HG03520 (cell line): ENCODE measurements at regions not wholly inside any gene's neighbourhood (a gene's known extent, or its start where the extent isn't known, plus 50 kb on each side); places are given as distances from the start of the nearest gene placed in this dataset.

Source experiments
- ATAC-seq: cut with Tn5 transposase; IDR thresholded peaks from one replicate; pipeline ENCODE4 v1.9.1; 2021; ENCODE audit warnings: mild to moderate bottlenecking, moderate library complexity; ENCODE audit not compliant: unreplicated experiment

DNA sequence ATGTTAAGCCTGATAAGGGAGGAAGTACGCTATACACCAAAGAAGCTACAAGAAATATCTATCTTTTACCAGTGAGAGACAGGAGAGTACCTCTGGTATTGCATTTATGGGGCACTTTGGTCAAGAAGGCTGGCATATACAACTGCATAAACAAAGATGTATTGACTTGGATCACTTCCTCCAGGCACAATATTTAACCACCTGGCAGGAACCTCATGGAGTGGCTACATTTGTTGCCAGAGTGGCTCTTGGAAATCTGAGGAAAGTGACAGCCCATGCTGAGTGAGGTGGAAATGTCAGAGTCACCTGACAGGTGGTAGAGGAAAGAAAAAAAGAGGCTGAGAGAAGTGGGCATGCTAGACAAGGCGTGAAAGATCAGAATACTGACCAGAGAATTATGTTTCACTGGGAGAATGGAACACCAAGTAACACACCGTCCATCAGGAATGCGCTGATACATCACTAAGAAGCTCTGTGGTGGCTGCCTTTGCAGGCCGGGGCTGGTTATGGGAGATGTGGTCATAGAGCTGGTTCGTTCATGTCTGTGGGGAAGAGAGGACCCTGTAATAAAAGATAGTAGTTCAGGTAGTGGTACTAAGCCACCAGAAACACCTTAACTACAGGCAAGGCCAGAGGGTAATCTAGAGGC, 61.4 kb upstream of the UFL1 start:
- ATAC-seq = no peak

DNA sequence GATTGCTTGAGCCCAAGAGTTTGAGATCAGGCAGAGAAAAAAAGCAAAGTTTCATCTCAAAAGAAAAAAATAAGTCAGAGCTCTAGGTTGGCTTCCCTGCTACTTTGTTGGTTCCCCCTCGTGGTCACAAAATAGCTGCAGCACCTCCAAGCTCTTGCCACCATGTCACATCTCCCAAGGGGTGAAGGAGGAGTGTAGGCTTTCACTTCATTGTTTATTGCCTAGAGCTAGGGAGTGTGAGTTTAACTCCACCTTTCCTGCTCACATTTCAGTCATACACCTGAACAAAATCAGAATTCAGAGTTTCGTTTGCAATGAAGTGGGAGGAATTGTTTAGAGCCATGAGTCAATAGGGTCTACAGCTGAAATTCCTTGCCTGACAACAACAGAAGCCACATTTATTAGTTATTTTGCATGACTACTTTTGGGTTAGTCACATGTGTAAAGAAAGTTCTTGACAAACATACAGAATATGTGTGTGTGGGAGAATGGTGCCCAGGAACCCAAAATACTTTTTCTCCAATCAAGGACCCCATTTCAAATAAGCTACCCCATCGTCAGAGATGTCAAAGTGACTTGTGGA, 56.2 kb upstream of the UFL1 start:
- peak; percentile 33 for ATAC-seq

DNA sequence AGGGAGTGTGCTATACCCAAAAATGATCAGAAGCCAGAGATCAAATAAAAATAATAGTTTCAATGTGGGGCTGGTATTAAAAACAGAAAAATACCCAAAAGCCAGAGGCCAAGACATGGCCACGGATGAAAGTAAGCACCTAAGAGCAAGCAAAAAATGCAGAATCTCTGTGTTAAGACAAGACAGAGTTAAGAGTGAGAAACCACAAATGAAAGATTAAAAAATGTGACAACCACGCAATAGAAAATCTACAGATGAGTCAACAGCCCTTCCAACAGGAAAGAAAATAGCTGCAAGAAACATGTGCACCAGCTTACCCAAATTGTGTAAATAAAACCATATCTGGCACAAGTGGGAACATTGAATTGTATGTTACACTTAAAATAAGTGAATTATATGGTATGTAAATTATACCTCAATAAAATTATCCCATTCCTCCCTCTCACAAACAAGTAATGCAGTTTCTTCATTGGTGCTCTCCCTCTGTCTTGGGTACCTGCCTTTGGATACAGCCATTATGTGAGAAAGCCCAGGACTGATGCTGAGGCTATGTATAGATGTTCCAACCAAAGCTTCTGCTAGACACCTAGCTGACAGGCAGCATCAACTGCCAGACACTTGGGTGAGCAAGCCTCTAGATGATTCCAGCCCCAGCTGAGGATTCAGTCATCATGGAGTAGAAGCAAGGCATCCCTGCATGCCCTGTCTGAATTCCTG, 55.3 kb upstream of the UFL1 start:
- ATAC-seq = peak; percentile 61

DNA sequence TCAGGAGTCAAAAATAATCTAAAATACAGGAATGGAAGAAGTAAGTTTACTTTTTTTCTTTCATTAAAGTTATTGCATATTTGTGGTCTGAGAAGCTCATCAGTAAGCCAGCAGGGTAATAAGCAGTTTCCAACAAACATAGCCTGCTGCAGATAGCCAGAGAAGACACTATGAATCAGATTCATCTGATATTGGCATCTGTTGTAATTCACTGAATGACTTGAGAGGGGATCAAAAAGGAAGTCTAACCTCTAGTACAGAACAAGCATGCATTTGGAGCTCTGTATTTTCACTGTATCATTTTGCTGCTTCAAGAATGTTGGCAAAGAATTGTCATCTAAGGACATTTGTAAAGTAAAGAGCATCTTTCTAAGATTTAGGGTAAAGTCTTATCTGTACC, 53.8 kb upstream of the UFL1 start:
- ATAC-seq = no peak

DNA sequence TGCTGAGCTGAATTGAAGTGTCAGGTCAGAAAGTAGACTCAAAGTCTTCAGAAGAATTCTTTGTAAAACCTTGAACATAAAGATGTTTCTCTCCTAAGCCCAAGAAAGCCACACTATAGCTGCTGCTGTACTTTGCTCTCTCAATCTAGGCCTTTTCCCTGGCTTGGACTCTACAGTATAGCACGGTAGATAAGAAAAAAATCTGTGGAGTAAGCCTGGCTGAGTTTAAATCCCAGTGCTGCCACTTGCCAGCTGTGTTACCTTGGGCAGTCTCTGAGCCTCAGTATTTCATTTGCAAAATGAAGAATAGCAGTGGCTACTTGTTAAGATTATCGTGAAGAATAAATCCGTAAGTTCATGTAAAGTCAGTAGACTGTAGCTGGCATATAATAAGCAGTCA, 53.3 kb upstream of the UFL1 start:
- ATAC-seq = no peak

DNA sequence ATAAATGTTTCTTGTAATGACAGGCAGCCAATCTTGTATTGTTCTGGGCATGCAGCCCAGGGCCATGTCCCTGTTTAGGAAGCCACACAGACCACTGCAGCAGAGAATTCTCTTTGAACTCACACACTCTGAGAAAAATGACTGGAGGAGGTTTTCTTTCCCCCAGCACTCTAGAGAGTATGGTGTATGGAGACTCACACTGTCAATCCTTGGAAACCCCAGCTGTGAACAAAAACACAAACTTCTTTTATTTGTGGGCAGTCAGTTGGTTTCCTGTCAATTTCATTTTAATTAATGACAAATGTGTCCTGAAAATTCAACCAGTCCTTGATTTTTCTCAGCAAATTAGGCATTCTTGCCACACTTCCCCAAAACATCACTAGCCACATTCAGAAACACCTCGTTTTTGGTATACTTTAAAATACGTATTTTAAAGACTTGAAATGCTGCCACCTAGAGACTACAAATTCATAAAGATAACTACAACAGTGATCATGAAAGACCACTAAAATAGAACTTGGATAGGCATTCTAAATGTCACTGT, 52.9 kb upstream of the UFL1 start:
- no peak for ATAC-seq

DNA sequence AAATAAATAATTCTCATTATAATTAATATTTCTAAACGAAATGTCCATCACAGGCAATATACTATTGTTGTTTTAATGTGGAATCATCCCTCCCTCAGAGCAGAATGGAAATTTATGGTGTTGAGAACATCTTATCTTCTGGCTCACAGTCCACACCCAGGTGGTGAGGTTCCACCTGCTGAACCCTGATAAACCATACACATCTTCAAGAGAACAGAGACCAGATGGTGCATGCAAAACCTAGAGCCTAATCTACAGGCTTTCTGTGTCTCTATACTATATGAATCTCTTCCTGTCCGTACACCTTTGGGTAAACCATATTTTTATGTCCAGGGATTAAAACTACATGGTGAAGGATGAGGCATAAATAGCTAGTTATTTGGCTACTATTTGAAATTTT, 52.3 kb upstream of the UFL1 start:
- no peak for ATAC-seq

DNA sequence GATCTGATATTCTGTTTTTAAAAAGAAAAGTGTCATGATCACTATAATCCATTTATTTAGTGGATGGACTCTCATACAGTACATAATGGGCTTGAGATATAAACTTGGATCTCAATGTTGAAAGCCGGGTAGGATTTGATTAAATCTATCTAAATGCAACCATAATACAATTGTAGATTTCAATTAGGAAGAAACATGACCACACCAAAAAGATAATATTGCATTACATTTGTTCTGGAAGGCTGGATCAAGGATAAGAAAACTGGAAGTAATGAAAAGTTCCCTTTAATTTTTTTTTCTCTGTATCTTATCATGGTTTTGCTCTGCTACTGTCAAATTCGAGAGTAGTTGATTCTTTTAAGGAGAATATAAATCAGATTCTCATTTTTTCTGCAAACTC, 51.3 kb upstream of the UFL1 start:
- no peak for ATAC-seq
